ENCODE measurements at regions not wholly inside any gene's neighbourhood (a gene's known extent, or its start where the extent isn't known, plus 50 kb on each side); places are given as distances from the start of the nearest gene placed in this dataset.
A peak's percentile ranks its signal among the peaks of the same experiment; 100 is the strongest.
"Not testable (repeated sequence)": the region's sequence is repeated elsewhere in the genome, so short reads cannot be mapped to it uniquely, and the experiment has no call there.

GRCh38 chr1:104476126-104476525, 726.4 kb downstream of the AMY1C start:
- DNase-seq = no peak

- DNase-seq = no peak
Observed at GRCh38 chr1:104488296-104489015, 738.8 kb downstream of the AMY1C start.

GRCh38 chr1:104526158-104526795, 776.6 kb downstream of the AMY1C start:
- DNase-seq = no peak

GRCh38 chr1:104531990-104532389, 782.3 kb downstream of the AMY1C start:
- DNase-seq = no peak

GRCh38 chr1:104574620-104575019, 824.9 kb downstream of the AMY1C start:
- DNase-seq = no peak

- DNase-seq = no peak
Observed at GRCh38 chr1:104592926-104593325, 843.2 kb downstream of the AMY1C start.

GRCh38 chr1:104593413-104594187, 843.9 kb downstream of the AMY1C start:
- no peak for DNase-seq

GRCh38 chr1:104617474-104617873, 867.8 kb downstream of the AMY1C start:
- DNase-seq = no peak

GRCh38 chr1:104621221-104621620, 871.5 kb downstream of the AMY1C start:
- DNase-seq = no peak

GRCh38 chr1:104624538-104624937, 874.8 kb downstream of the AMY1C start:
- no peak for DNase-seq

- DNase-seq = no peak
Observed at GRCh38 chr1:104629589-104629988, 879.9 kb downstream of the AMY1C start.

GRCh38 chr1:104630567-104631149, 881.0 kb downstream of the AMY1C start:
- no peak for DNase-seq

GRCh38 chr1:104636581-104636980, 886.9 kb downstream of the AMY1C start:
- no peak for DNase-seq

- no peak for DNase-seq
Observed at GRCh38 chr1:104646233-104646632, 896.5 kb downstream of the AMY1C start.

GRCh38 chr1:104648269-104648691, 898.6 kb downstream of the AMY1C start:
- DNase-seq = peak; percentile 82

- DNase-seq = not testable (repeated sequence)
Observed at GRCh38 chr1:104664374-104664773, 914.7 kb downstream of the AMY1C start.

- DNase-seq = no peak
Observed at GRCh38 chr1:104665300-104665699, 915.6 kb downstream of the AMY1C start.

- no peak for DNase-seq
Observed at GRCh38 chr1:104671684-104672353, 922.1 kb downstream of the AMY1C start.

GRCh38 chr1:104699433-104699832, 949.7 kb downstream of the AMY1C start:
- no peak for DNase-seq

GRCh38 chr1:104702731-104703130, 953.0 kb downstream of the AMY1C start:
- DNase-seq = no peak

- DNase-seq = no peak
Observed at GRCh38 chr1:104706631-104707147, 957.0 kb downstream of the AMY1C start.

- no peak for DNase-seq
Observed at GRCh38 chr1:104718752-104719151, 969.1 kb downstream of the AMY1C start.

- no peak for DNase-seq
Observed at GRCh38 chr1:104720741-104721140, 971.0 kb downstream of the AMY1C start.

All from NCI-H1417 treated with DMSO at 0.1 percent for 48 hours (cell line).